Heart left ventricle (tissue), 13 donors: ENCODE measurements at regions not wholly inside any gene's neighbourhood (a gene's known extent, or its start where the extent isn't known, plus 50 kb on each side); places are given as distances from the start of the nearest gene placed in this dataset.

Experiments
- CTCF ChIP-seq, 12 donors: fragments of 200-600 bp; sonication (generic) in 4 of 12; IDR thresholded peaks; one replicate each; pipeline versions ENCODE4 v1.5.0 to v1.8.0; 2018 to 2022; ENCODE audit warnings: antibody characterized with exemption in 12 of 12, mild to moderate bottlenecking in 5 of 12
- POLR2A ChIP-seq, 2 donors: fragments of 450-650 bp; IDR thresholded peaks; one replicate each; pipeline ENCODE4 v1.6.1; 2017; ENCODE audit warnings: antibody characterized with exemption in 2 of 2, mild to moderate bottlenecking in 2 of 2, moderate library complexity in 2 of 2
- donor health status: ischemic (EF 13 %, LVEDD 7.1; RV severe dilation, severe dysfunction).
- donor health status: DM: no; HTN: yes; CAD: no.
- donor health status: DM: no; HTN: no; CAD: no.
- donor health status: ischemic (EF 25% LVEDD 6.9; RV normal size, moderate dysfunction).
- donor health status: ischemic (EF 25% LVEDD 5.7; RV mildly dilated, moderate dysfunction).
- donor health status: ischemic (EF 35%, LVEDD 5.7; RV mildly dilated, moderate dysfunction).
- donor health status: nonischemic (EF 11% LVEDD 7.7; RV severe dilation, severe dysfunction).
- donor health status: DM: yes; HTN: yes; CAD: no.
- donor health status: PGD.
- donor health status: ischemic (EF 29% LVEDD 5.4; RV normal size, mild dysfunction).
- donor health status: nonischemic (EF 23%, LVEDD 6.1; RV moderate dilation, normal function).

GRCh38 chr10:47159361-47160260 lies 140.4 kb upstream of the GDF10 start:
- TF ChIP-seq CTCF (IDR thresholded peaks at IDR 0.05) (no peak), POLR2A (IDR thresholded peaks at IDR 0.05) (no peak)
